HG03432 (cell line): ENCODE measurements at regions not wholly inside any gene's neighbourhood (a gene's known extent, or its start where the extent isn't known, plus 50 kb on each side); places are given as distances from the start of the nearest gene placed in this dataset.

ENCODE experiments used
- ATAC-seq: cut with Tn5 transposase; IDR thresholded peaks from one replicate; pipeline ENCODE4 v1.9.1; 2021; ENCODE audit warnings: mild to moderate bottlenecking, moderate library complexity; ENCODE audit not compliant: unreplicated experiment

DNA sequence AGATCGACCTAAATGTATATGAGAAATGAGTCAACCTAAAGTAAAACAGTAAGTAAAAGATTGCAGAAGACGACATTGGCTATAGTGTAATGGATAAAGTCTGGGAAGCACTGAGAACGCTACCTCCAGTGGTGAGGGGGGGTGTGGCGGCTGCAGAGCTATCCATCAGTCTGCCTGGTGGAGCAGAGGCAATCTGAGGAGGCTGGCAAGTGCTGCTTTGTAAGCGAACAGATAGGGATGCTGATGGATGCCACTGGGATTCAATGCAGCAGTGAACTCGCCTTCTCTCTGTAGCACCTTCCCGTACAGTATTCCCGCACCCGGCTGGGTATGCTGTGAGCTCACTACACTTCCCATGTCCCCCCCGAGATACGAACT lies 261.5 kb downstream of the NSG2 start:
- no peak for ATAC-seq

DNA sequence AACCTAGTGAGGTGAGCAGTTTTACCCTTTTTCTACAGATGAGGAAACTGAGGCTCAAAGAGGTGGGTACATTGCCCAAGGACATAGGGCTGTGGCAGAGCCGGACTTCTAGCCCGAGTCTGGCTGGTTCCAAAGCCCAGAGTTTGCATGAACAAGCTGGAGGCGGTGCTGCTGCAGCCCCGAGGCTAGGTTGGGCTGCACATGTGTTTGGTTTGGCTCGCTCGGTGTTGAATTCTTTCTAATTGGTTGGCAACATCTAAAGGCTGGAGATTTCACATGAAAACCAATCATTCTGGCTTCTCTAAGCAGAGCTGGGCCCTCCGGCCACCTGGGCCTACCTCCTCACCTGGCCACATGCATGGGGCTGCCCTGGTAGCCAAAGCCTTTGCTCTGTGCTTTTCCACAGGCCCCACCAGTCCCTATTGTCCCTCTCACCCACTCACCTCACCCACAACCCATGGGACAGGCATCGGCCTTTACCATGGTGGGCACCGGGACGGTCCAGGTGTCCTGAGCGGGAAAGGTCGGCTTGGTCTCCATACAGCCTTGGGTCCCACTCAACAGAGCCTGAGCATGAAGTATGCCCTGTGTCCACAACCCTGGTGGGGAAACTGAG lies 262.3 kb downstream of the NSG2 start:
- ATAC-seq: no peak

- ATAC-seq: no peak
These were observed 263.8 kb downstream of the NSG2 start for GRCh38 chr5:174309131-174309795.

DNA sequence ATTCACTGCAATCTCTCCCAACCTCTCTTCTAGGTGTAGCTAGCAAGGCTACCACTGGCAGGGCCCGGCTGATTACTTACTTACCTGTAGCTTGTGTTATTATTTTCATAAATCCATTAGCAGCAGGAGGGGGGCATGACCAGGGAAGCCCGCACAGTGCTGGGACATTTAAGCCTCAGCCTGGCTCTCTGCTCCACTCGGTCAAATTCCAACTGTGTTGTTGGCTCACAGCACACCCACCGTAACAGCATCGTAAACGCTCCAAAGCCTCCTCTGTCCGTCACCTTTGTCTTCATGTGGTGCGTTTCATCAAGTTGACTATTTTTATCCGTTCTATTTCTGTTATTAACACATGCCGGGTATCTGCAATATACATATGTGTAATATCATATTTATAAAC lies 264.7 kb downstream of the NSG2 start:
- no peak for ATAC-seq

DNA sequence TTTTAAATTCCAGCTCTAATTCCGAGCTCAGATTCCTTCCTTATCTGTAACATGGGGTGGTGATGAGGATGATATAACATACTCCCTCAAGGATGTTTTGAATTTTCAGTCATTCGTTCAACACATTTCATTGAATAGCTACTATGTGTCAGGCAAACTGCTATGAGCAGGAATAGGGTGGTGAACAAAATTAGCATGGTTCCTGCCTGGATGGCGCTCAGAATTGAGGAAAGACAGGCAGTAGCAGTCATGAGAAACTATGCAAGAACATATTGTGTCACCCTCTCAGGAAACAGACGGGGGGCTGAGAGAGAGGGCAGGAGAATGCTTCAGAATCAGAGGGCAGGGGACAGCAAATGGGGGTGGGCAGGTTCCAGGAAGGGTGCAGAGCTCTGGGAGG lies 265.2 kb downstream of the NSG2 start:
- no peak for ATAC-seq

GRCh38 chr5:174311121-174311520 lies 265.6 kb downstream of the NSG2 start:
- ATAC-seq: no peak

DNA sequence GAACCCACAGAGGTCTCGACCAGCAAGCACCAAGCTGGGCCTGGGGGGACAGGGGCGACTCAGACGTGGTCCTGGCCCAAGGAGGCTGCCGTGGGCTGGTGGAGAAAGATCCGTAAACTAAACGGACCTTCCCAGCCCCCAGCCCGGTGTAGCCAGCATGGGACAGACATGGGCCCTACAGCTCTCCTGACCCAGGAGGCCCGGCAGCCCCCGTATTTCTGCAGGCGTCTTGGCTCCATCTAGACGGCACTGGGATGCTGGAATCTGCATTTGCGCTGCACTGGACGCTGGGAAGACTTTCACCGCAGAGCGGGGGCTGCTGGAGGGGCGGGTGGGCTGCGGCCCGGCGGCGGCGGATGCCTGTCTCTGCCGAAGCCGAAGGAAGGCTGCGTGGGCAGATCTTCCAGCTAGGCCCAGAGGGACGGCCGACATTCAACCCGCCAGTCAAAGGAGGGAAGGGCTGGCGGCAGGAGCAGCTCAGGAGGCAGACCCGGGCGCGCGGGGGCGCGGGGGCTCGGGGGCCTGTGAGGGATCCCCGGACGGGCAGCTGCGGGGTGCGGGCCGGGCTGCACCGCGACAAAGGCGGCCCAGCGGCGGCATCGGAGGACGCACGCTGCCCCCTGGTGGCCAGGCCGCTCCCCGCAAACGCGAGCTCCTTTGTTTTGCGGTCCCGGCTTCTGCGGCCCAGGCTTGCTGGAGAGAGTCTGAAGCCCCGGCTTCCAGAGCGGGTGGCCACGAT lies 266.2 kb downstream of the NSG2 start:
- peak; percentile 79 for ATAC-seq

DNA sequence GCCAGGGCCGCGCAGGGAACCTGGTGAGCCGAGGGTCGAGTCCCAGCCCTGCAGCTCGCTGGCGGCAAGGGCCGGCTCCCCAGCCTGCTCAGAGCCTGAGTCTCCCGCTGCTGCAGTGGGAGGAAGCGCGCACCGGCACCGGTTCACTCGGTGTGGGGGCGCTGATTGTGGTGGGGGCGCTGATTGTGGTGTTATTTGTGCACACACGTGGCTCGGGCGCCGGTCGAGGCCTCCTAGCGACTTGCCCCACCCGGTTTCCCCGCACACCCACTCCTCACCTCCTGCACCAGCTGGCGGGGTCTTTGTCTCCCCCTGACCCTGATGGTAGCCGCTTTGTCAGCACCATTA lies 266.7 kb downstream of the NSG2 start:
- ATAC-seq: peak; percentile 23

DNA sequence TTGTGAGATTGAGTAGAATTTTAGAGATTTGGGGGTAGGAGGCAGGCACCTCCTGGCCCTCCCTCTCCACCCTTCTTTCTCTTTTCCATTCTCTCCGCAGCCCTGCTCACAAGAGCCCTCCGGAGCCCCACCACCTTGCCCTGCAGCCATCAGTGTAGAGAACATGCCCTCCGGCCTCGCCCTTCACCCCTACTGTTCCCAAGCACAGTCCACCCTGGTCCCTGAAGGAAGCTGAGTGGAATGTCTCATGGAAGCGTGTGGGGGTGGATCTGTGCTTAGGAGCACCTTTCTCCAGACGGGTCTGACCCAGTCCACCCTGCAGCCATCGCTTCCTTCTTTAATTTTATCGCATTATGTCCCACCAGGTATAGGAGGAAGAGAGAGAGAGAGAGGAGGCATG lies 267.1 kb downstream of the NSG2 start:
- no peak for ATAC-seq

GRCh38 chr5:174313615-174314014 lies 268.1 kb downstream of the NSG2 start:
- no peak for ATAC-seq

DNA sequence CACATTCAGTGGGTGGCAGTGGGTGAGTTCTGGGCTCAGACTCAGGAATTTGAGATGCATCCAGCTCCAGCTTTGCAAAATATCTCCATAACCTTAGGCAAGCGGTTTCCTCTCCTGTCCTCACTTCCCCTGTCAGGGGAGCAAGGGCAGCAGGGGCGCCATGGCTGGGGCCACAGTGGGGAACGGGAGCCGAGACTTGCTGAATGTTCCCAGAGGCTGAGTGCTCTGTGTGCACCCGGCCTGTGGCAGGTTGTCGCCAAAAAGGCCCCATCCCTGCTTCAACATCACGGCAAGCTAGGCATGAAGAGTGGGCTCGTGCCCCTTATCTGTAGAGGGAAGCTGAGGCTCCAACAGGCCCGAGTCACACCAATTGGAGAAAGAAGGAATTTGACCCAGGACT lies 268.8 kb downstream of the NSG2 start:
- no peak for ATAC-seq

DNA sequence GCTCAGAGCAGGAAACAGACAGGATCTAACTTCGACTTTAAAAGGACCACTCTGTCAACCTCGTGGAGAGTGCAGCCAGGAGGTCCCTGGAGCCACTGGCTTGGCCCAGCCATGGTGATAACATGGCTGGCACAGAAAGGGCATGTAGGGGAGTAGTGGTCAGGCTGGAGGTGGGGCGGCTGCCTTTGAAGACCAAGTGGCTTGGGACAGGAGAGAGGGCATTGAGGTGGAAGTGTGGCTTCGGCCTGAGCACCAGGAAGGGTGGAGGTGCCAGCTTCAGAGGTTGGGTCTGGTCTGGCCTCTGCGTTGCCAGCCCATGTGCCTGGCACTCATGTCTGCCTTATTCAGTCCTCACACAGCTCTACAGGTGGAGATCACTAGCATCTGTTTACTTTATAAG lies 270.0 kb downstream of the NSG2 start:
- no peak for ATAC-seq

DNA sequence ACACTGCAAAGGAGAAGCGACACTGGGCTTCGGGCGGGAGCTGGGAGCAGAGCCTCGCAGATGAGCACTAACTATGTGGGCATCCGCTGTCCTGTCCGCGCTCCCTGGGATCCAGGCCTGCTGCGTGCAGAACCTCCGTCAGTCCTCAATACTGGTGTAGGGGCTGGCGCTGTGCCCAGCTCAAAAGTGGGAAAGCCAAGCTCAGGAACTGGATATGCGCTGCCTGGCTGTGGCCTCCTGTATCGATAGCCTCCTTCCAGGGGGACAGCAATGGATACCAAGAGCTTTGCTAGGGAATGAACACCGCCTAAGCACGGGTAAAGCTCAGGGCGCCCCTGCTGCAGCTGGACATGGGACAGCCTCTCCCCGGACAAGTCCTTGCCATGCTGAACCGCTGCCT lies 270.4 kb downstream of the NSG2 start:
- ATAC-seq: no peak

DNA sequence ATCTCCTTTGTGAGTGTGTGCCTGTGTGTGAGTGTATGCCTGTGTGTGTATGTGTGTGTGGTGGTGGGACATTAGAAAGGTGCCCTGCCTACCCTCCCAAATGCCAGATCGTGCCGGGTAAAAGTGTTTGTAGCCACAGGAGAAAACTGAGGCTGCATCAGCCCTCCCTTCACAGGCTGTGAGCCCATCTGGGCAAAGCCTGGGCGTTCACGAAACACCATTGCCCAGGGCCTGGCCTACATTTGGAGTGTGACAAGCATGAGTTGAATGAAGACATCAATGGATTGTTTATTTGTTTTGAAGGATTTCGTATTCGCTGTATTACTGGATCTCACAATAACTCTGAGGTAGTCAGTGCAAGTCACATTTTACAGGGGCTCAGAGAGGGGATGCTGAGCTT lies 270.8 kb downstream of the NSG2 start:
- no peak for ATAC-seq

DNA sequence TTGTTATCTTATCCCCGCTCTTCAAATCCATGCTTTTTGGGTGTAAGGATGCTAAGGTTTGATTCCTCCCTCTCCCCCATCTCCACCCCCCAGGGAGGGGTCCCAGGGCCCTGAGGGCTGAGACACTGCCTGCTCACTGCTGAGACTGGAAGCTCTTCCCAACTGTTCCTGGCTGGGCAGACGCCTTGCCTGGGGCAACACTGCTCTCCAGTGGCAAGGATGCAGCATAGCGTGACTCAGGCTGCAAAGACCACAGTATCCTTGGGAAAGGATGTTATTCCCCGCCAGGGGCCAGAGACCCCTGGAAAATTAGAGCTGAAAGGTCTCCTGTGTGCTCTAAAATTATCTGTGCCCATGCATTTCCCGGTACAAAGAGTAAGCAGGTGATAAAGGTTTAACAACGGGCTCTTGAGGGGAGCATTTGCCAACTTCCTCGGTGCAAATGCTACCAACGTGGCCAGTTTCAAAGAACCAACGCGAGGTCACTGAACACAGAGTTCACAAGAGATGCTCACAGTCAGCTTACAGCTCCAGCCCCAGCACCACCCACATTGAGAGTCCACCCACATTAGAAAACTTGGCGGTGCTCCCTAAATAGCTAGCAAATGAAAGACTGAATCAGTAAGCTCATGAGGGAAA lies 271.9 kb downstream of the NSG2 start:
- ATAC-seq: no peak

GRCh38 chr5:174318578-174318977 lies 273.1 kb downstream of the NSG2 start:
- no peak for ATAC-seq

GRCh38 chr5:174319551-174319950 lies 274.0 kb downstream of the NSG2 start:
- ATAC-seq: no peak

- no peak for ATAC-seq
These were observed 274.5 kb downstream of the NSG2 start for GRCh38 chr5:174320051-174320450.

DNA sequence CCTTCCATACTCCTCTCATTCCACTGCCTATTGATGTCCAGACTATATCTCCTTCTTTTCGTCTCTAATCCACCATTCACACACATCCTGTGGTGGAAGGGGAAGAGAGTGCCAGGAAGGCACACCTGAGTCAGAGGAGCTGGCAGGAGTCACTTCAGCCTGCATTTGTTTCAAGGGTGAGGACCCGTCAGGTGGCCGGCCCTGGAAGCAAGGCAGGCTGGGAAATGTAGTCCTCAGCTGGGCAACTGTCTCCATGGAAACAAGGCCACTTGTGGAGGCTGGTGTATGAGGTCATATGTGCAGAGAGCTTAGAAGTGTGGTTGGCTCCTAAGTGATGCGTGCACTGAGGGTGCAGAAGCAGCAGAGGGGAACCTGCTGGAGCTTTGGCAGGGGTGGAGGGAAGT lies 278.4 kb downstream of the NSG2 start:
- peak; percentile 73 for ATAC-seq

DNA sequence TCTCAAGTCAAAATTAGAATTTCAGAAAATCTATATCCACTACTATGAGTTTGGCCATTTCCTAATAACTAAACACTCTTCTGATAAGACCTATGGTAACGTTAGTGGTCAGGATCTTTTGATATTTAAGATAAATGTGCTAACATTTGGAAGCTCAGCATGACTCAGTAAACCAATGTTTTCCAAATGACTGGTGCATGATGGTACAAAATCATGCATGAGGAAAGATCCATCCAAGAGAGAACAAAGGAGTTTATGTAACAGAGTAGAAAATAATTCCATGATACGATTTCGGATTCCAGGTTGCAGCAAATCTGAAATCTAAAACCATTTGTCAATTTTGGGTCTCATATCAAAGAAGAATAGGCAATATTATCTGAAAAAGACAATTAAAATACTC lies 279.2 kb downstream of the NSG2 start:
- ATAC-seq: no peak

GRCh38 chr5:174325431-174325830 lies 279.9 kb downstream of the NSG2 start:
- ATAC-seq: no peak

GRCh38 chr5:174325961-174326360 lies 280.5 kb downstream of the NSG2 start:
- no peak for ATAC-seq
